Activated naive CD4-positive, alpha-beta T cell treated with anti-CD3 and anti-CD28 coated beads, Interleukin-2, amount 50 U/mL, for 72 hours (primary cell): ENCODE measurements at regions not wholly inside any gene's neighbourhood (a gene's known extent, or its start where the extent isn't known, plus 50 kb on each side); places are given as distances from the start of the nearest gene placed in this dataset.
A peak's percentile ranks its signal among the peaks of the same experiment; 100 is the strongest.

Experiments
- ATAC-seq, 2 donors: fragments of 150-1000 bp; cut with Tn5 transposase; 2 replicates each; pipeline ENCODE4 v1.10.0; 2021; ENCODE audit warnings: mild to moderate bottlenecking in 2 of 2, moderate library complexity in 2 of 2
- DNase-seq, 2 donors: peaks; one replicate each; pipeline ENCODE4 v3.0.0; 2021 to 2022; ENCODE audit warnings: low spot score in 2 of 2
- H3K27ac Mint-ChIP-seq, 2 donors: one replicate each; pipeline ENCODE4 v1.8.0; 2022; ENCODE audit warnings: mild to moderate bottlenecking in 2 of 2, mixed read lengths in 2 of 2
- H3K36me3 Mint-ChIP-seq, 2 donors: one replicate each; pipeline ENCODE4 v1.8.0; 2022; ENCODE audit warnings: mixed read lengths in 2 of 2
- H3K9me3 Mint-ChIP-seq, 2 donors: one replicate each; pipeline ENCODE4 v1.8.0; 2022; ENCODE audit warnings: mixed read lengths in 2 of 2

DNA sequence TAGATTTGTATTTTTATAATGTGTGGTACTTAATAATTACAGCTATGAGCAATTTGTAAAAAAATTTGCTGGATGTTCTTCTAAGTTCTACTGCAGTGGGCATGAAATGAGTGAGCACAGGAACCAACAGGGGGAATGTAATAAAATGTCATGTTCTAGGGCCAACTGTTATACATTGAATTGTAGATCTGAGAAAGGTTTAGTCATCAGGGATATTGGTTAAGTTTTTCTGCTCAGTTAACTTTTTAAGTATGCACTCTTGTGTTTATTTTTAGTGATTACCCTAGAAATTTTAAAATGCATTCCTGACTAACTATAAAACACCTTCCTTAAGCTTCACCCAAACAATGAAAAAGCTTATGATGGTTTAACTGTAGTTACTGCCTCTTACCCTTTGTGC lies 101.8 kb downstream of the CAND1 start:
- DNase-seq (no peak), ATAC-seq (peak in 1 of 2 donors; percentile 52)
- Mint-ChIP-seq H3K27ac (peak overlapping the region in 1 of 2 donors; percentile 48), H3K36me3 (peaks cover 0 to 11% of the 10 kb centered on the region in 2 donors), H3K9me3 (peaks cover 4 to 7% of the 10 kb centered on the region in 2 donors)

DNA sequence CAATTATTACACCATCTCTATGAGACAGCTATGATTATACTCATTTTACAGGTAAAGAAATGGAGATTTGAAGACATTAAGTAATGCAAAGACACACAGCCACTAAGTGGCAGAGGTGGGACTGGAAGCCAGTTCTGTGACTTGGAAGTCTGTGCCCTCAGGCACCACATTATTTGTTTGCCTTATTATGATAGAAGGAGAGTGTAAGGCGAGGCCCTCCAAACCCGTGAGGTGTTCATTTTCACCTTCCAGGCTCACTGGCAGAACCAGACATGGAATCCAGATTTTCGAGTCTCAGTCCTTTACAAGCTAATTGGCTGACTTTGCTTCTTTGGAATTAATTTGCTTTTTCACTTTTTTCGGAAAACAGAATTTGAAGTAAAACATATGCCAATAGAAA lies 107.9 kb downstream of the CAND1 start:
- ATAC-seq (no peak), DNase-seq (no peak)
- peaks cover 8 to 11% of the 10 kb centered on the region in 2 donors for H3K9me3 Mint-ChIP-seq
- peaks cover 0 to 14% of the 10 kb centered on the region in 2 donors for H3K36me3 Mint-ChIP-seq
- no peak overlapping the region for H3K27ac Mint-ChIP-seq

DNA sequence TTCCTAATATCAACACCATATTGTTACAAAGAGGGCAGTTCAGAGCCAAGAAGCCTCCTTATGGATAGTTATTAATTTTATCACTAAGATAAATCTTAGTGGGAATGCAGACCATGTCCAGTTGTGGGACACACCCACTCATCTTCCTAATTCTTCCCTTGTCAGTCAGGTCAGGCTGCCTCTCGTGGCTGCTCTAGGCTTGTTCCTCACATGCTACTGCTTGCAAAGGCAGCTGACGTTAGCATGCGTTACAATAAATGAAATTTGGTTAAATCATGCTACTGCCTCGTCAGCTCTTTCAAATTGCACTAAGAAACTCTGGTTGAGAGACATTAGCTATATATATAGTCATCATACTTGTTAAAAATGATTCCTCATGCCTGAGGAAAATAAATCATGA lies 108.4 kb downstream of the CAND1 start:
- DNase-seq (no peak), ATAC-seq (no peak)
- Mint-ChIP-seq H3K27ac (no peak overlapping the region), H3K9me3 (peaks cover 5 to 6% of the 10 kb centered on the region in 2 donors), H3K36me3 (peaks cover 0 to 9% of the 10 kb centered on the region in 2 donors)

DNA sequence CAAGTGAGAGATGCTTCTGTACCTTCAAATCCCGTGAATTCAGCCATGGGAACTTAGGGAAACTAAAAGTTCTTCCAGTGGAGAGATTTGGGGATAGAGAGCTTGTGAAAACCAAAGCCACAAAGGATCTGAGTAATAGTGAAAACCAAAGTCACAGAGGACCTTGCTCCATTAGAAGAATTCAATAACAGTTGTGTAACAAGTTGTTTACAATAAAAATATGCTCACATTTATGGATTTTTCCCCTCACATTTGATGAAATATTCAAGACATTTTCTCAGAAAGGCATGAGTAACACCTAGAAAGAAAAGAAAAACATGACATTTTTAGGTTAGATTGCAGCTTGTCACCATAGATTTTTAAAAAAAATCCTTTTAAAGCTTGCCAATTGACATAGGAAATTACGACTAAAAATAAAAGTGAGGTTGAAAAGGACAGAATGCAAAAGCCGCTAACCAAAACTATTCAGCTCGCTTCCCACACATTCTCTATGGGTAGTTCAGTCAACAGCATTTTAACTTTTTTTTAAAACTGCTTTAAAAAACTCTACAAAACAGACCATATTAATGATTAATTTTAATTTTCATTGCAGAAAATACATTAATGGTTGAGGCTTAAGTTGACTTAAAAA lies 113.2 kb downstream of the CAND1 start:
- Mint-ChIP-seq H3K36me3 (peaks cover 0 to 6% of the 10 kb centered on the region in 2 donors), H3K9me3 (peaks cover 5% of the 10 kb centered on the region in 2 donors)
- peak in 1 of 2 donors; percentile 38 for ATAC-seq

DNA sequence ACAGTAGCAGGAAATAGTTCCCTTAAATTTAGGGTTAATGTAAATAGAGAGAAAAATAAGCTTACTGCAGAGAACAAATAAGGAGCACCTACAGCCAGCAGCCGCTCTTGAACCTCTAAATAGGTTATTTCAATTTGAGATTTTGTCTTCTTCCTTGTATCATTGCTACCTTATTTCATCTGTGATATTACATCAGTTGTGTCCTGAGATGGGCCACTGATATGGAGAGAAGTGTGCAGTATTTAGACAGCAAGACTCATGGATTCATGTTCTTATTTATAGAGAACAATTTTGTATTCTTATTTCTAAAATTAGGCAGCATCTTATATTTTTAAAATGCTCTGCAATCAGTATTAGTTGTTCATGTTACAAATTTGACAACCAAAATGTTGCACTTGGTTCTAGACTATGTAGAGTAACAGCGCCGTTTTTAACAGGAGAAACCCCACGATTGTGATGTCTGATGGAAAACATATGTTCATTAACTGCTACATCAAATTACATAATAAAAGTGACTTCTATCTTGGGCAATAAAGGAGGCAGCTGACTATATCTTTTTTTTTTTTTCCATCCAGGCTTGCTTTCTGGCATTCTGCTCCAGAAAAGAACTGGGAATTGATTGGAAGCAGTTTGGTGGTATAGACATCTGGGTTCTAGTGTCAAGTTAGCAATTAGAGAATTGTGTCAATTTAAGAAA lies 117.9 kb downstream of the CAND1 start:
- DNase-seq = no peak
- H3K9me3 Mint-ChIP-seq = no peaks in the 10 kb centered on the region
- H3K27ac Mint-ChIP-seq = no peak overlapping the region
- H3K36me3 Mint-ChIP-seq = no peaks in the 10 kb centered on the region
- ATAC-seq = no peak

More for the DNA sequence above, 113.2 kb downstream of the CAND1 start:
- no peak overlapping the region for H3K27ac Mint-ChIP-seq
- DNase-seq = no peak

DNA sequence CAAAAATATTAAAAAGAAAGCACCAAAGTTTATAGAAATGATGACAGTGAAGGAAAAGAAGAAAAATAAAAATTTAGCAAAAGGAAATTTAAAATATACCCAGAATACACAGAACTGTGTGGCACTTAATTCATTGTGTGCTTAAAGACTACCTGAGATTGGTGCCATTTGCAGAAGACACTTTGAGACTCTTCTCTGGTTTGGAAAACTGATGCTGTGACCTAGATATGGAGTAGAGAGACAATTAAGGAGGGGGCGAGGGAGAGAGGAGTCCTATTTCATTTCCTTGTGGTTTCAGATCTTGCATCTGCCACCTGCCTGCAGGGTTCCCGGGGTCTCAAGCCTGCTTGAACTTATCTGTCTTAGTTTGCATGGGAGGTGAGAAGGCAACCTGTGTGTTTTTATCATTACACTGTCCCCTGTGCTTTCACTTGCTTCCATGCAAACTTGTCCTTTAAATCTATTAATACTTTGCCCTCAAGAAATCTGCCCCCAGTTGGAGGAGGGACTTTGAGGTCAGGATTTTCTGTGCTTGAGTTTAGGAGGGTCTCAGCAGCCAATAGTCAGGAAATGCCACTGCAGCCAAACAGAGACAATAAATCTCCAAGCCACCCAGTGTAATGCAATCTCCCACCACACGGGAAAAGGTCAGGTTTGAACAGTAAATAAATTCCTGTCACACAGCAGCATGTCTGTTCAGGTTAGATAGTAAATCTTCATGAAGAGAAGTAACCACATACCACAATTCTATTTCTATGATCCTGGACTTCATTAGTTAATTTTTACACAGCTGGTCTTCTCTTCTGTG lies 119.4 kb downstream of the CAND1 start:
- H3K9me3 Mint-ChIP-seq = no peaks in the 10 kb centered on the region
- no peak for DNase-seq
- no peak for ATAC-seq
- H3K36me3 Mint-ChIP-seq = no peaks in the 10 kb centered on the region
- no peak overlapping the region for H3K27ac Mint-ChIP-seq

DNA sequence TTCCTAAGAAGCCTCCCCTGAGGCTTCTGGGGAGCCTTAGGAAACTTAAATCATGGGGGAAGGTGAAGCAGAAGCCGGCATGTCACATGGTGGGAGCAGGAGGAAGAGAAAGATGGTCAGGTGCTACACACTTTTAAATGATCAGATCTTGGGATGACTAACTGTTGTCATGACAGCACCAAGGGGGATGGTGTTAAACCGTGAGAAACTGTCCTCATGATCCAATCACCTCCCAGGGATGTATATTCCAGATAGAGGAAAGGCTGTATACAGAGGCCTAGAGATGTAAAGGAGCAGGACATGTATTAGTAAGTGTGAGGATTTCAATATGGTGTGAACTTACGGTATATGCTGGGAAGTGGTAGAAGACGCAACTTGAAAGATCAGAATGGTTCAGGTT lies 121.1 kb downstream of the CAND1 start:
- Mint-ChIP-seq H3K27ac (no peak overlapping the region), H3K36me3 (no peaks in the 10 kb centered on the region), H3K9me3 (no peaks in the 10 kb centered on the region)
- ATAC-seq (no peak), DNase-seq (no peak)

DNA sequence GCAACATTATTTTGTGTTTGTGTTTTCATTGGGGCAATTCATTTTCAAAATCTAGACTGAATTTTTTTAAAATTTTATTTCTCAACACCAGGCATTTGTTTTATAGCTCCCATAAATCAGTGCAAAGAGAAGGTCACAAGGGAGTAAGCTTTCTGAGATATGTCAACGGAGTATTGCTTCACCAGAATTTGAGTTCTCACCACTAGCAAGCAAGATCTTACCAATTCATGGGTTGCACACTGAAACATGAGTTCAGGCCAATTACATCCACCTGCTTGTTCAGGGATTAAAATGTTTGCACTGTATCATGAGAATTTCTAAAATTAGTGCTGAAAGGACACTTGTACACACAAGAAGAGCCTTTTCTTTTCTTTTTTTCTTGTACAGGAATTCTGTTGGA lies 121.9 kb downstream of the CAND1 start:
- no peak for ATAC-seq

DNA sequence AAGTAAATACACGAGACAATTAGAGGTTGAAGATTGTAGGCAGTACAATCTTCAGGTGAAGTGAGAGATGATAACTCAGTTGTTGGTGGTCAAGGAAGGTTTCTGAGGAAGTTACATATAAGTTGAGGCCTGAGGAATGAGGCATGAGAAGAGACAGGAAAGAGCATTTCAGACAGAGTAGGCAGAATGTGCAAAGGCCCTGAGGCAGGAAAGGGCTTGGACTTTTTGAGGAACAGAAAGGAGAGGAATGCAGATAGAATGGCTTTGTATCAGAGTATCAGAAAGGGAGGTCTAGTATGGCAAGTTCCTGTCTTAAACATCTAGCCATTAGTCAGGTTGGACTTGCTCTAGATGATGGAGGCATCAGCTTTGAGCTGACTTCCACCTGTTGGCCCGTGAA lies 122.5 kb downstream of the CAND1 start:
- ATAC-seq (no peak), DNase-seq (no peak)
- no peaks in the 10 kb centered on the region for H3K36me3 Mint-ChIP-seq
- H3K27ac Mint-ChIP-seq = no peak overlapping the region
- no peaks in the 10 kb centered on the region for H3K9me3 Mint-ChIP-seq

More for the DNA sequence above, 121.9 kb downstream of the CAND1 start:
- no peak overlapping the region for H3K27ac Mint-ChIP-seq
- no peaks in the 10 kb centered on the region for H3K9me3 Mint-ChIP-seq
- H3K36me3 Mint-ChIP-seq = no peaks in the 10 kb centered on the region
- no peak for DNase-seq

DNA sequence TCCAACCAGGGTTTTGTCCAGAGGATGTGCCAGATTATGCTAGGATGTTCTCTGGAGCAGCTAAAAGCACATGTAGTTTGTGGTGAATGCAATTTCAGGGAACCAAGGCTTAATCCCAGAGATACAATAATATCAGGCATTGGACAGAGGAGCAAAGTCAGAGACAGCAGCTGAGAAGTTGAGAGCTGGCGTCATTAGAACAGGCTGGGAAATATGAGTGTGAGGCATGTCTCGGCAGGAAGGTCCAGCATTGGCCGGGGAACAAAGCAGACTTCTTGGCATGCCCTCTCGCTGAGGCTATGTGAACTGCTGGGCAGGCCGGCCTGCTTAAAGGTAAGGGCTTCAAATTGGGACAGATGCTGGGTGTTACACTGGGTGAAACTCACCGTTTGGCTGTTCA lies 125.4 kb downstream of the CAND1 start:
- Mint-ChIP-seq H3K27ac (no peak overlapping the region), H3K9me3 (no peaks in the 10 kb centered on the region), H3K36me3 (no peaks in the 10 kb centered on the region)
- DNase-seq = no peak
- no peak for ATAC-seq

DNA sequence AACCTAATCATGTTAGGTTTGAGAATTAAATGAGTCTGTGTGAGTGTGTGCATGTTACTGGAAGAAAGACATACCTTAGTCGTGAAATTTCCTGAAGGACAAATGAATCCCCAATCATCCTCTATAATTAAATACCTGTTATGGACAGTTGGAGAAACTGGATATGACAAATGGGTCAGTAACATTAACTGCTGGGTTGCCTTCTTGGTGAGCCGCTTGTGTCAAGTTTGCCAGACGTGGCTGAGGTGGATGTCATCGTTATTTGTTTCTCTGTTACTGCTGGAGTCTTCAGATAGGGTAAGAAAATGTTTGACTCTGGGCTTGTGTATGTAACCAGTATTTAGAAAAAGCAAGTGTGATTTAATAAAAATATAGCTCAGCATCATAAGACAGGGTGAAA lies 131.6 kb downstream of the CAND1 start:
- DNase-seq = no peak
- no peak overlapping the region for H3K27ac Mint-ChIP-seq
- peaks cover 0 to 4% of the 10 kb centered on the region in 2 donors for H3K9me3 Mint-ChIP-seq
- peaks cover 2 to 5% of the 10 kb centered on the region in 2 donors for H3K36me3 Mint-ChIP-seq
- no peak for ATAC-seq

DNA sequence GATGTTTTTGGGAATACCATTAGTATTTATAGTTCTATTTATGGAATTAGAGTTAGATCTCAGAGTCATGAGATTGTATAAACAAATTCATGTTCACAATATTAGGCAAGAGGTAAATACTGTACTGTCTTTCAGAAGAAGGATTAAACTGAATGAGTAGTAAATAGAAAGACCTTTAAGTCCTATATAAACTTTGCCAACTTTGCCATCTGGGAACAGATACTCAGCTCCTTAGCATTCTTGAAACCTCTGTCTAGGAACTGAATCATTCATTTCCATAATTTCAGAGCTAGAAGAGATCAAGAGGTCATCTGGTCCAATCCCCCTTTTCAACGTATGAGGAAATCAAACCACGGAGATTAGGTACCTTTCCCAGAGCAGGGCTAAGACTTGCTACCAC lies 141.1 kb downstream of the CAND1 start:
- ATAC-seq (no peak), DNase-seq (no peak)
- Mint-ChIP-seq H3K9me3 (peaks cover 16 to 17% of the 10 kb centered on the region in 2 donors), H3K36me3 (peaks cover 12 to 28% of the 10 kb centered on the region in 2 donors), H3K27ac (no peak overlapping the region)

DNA sequence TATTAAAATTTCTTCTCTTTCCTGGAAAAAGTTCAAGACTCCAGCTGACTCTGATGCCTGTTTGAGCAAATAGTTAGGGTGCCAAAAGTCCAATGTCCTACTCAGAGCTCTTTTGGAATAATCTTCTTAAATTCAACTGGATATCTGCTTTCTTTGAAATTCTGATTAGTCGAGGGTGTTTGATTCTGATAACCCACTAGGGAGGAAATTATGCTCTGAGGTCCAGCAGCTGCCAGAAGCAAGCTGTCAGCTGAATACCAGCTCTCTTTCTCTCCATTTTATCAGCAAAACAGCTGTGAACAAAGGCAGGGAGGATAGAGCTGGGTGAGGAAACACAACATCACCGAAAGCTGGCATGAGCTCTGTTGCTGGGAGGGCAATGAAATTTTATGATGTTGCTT lies 141.5 kb downstream of the CAND1 start:
- peaks cover 8 to 27% of the 10 kb centered on the region in 2 donors for H3K36me3 Mint-ChIP-seq
- peaks cover 13 to 17% of the 10 kb centered on the region in 2 donors for H3K9me3 Mint-ChIP-seq
- ATAC-seq (no peak), DNase-seq (no peak)
- H3K27ac Mint-ChIP-seq = no peak overlapping the region

DNA sequence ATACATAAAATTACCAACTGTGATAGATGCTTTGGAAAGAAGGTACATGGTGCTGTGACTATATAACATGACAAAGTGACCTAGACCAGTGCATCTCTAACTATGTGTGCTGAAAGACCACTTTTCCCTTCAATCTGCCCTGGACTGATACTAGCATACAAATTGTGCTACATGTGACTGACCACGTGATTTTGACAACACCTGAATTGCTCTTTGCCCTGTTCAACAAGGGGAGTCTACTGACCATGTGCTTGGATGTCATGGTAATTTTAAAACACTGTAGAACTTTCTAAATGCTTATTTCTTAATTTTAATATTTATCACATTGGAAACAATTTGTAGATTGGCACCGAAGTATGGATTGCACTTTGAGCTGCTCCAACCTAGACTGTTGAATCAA lies 142.4 kb downstream of the CAND1 start:
- peaks cover 0 to 18% of the 10 kb centered on the region in 2 donors for H3K36me3 Mint-ChIP-seq
- ATAC-seq (no peak), DNase-seq (no peak)
- H3K9me3 Mint-ChIP-seq = peaks cover 6 to 11% of the 10 kb centered on the region in 2 donors
- H3K27ac Mint-ChIP-seq = no peak overlapping the region

DNA sequence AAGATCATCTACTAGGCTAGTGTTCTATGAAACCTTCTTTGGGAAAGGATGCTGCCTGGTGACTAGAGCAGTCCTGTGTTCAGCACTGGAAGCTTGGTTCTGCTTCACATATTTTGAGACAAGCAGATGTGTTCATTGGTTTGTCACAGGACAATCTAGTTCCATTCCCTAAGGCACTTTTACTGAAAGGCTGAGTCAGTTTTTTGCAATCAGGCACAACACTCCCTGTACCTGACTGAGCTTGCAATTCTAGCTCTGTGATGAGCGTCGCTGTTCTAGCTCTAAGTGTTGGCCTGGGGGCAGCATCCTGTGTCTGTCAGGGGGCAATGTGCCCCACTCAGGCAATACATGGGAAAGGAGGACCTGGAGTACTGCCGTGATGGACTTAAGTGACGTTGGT lies 144.4 kb downstream of the CAND1 start:
- Mint-ChIP-seq H3K36me3 (peaks cover 0 to 5% of the 10 kb centered on the region in 2 donors), H3K27ac (no peak overlapping the region), H3K9me3 (peaks cover 6 to 8% of the 10 kb centered on the region in 2 donors)
- ATAC-seq (no peak), DNase-seq (no peak)

DNA sequence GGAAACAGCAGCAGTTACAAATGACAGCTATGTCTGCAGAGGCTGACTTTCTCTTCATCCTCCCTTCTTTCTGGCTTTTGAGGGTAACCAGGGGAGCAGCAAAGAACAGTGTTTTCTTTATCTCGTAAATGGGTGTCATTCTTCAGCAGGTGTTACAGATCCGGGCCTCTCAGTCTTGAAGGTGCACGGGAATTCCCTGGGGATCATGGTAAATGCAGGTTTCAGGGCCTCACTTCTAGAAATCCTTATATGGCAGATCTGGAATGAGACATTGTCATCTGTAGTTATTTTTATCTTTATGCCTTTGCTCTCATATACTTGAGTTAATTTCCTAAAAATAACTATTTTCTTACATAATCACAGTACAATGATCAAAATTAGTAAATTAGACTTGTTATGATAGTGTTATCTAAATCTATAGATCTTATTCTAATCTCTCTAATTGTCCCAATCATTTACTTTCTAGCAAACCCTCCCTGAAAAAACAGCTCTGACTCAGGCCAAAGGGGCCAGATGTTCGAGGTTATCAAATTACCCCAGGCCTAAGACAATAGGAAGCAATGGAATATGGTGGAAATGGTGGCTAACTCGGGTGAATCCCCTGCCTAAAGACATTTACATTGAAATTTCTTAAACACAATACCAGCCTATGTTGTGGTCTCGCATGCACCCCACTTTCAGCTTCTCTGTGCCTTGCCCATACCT lies 145.0 kb downstream of the CAND1 start:
- no peak for ATAC-seq
- Mint-ChIP-seq H3K27ac (no peak overlapping the region), H3K9me3 (peaks cover 3 to 4% of the 10 kb centered on the region in 2 donors), H3K36me3 (no peaks in the 10 kb centered on the region)
- no peak for DNase-seq

DNA sequence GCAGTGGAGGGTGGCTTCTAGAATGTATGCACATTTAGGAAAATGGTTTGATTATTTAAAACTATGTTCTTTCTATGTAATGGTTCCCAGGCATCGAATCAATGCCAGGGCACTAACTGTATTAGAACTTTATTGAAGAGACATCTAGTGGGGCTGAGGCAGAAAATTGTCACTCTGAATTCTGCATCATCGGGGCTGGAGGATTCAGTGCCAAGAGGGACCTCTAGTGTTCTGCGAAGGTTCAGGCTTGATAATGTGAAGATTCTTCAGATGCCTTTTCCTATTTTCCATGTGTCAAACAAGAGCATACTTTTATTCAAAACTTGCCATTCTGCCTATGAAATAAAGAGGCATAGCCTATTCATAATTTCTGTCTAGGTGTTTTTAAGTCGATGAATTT lies 146.3 kb downstream of the CAND1 start:
- DNase-seq = no peak
- peaks cover 3 to 4% of the 10 kb centered on the region in 2 donors for H3K9me3 Mint-ChIP-seq
- no peaks in the 10 kb centered on the region for H3K36me3 Mint-ChIP-seq
- H3K27ac Mint-ChIP-seq = no peak overlapping the region
- no peak for ATAC-seq
